PC-3 (cell line): ENCODE measurements at regions not wholly inside any gene's neighbourhood (a gene's known extent, or its start where the extent isn't known, plus 50 kb on each side); places are given as distances from the start of the nearest gene placed in this dataset.

ENCODE experiments used
- ATAC-seq: fragments of 200-7000 bp; cut with Tn5 transposase; 2 replicates; pipeline ENCODE4 v1.9.1; 2020; ENCODE audit warnings: mild to moderate bottlenecking, moderate library complexity
- BruUV-seq: library from RNA; stranded (reverse); fragments of 400-500 nt; replicated peaks from 2 replicates; lab custom pipeline; 2021; lab: Mats Ljungman, UMichigan
- CTCF ChIA-PET: fragments of 300-600 bp; sonication (Branson Sonifier 250); formaldehyde crosslinking; loops from one replicate; lab custom pipeline; 2022; ENCODE audit warnings: antibody characterized with exemption; lab: Charles Lee
- POLR2A ChIA-PET: fragments of 300-600 bp; sonication (Branson Sonifier 250); formaldehyde crosslinking; loops from one replicate; lab custom pipeline; 2022; ENCODE audit warnings: antibody characterized with exemption; ENCODE audit not compliant: unreplicated experiment; lab: Charles Lee
- DNase-seq: peaks from one replicate; pipeline ENCODE4 v3.0.0-alpha.2; 2015
- H2AFZ ChIP-seq: fragments of 300-600 bp; sonication (generic); 2 replicates; pipeline ENCODE4 v1.6.0; 2016; ENCODE audit warnings: antibody characterized with exemption, low read length
- H3F3A ChIP-seq: fragments of 300-600 bp; sonication (generic); one replicate; pipeline ENCODE4 v1.6.0; 2017; ENCODE audit warnings: antibody characterized with exemption, low read length, control low read depth, mild to moderate bottlenecking; ENCODE audit not compliant: unreplicated experiment
- H3K27ac ChIP-seq: fragments of 300-600 bp; sonication (generic); 2 replicates; pipeline ENCODE4 v1.5.1; 2016; ENCODE audit warnings: mild to moderate bottlenecking, low read length
- H3K27me3 ChIP-seq: fragments of 300-600 bp; sonication (generic); 2 replicates; pipeline ENCODE4 v1.6.1; 2016; ENCODE audit warnings: low read length, mixed read lengths
- H3K36me3 ChIP-seq: fragments of 300-600 bp; sonication (generic); 2 replicates; pipeline ENCODE4 v1.6.1; 2016; ENCODE audit warnings: low read depth, mixed run types, low read length, mixed read lengths
- H3K4me1 ChIP-seq: fragments of 300-600 bp; sonication (generic); 2 replicates; pipeline ENCODE4 v1.5.1; 2016; ENCODE audit warnings: low read length; ENCODE audit not compliant: insufficient read depth
- H3K4me2 ChIP-seq: fragments of 300-600 bp; sonication (generic); 2 replicates; pipeline ENCODE4 v1.6.0; 2016; ENCODE audit warnings: low read length
- H3K4me3 ChIP-seq: fragments of 300-600 bp; sonication (generic); 2 replicates; pipeline ENCODE4 v1.5.1; 2016; ENCODE audit warnings: mild to moderate bottlenecking, low read length, mixed read lengths
- H3K79me2 ChIP-seq: fragments of 300-600 bp; sonication (generic); 2 replicates; pipeline ENCODE4 v1.6.1; 2017; ENCODE audit warnings: low read length, mixed read lengths
- H3K9ac ChIP-seq: fragments of 300-600 bp; sonication (generic); 2 replicates; pipeline ENCODE4 v1.6.0; 2016; ENCODE audit warnings: mild to moderate bottlenecking, low read length
- H3K9me2 ChIP-seq: fragments of 300-600 bp; sonication (generic); replicated peaks from 2 replicates; pipeline ENCODE4 v1.6.1; 2016; ENCODE audit warnings: mixed run types, low read length, mixed read lengths
- H3K9me3 ChIP-seq: fragments of 300-600 bp; sonication (generic); 2 replicates; pipeline ENCODE4 v1.6.1; 2016; ENCODE audit warnings: low read length, mixed read lengths
- H4K20me1 ChIP-seq: fragments of 300-600 bp; sonication (generic); 2 replicates; pipeline ENCODE4 v1.6.1; 2016; ENCODE audit warnings: low read length, mixed read lengths
- CTCF ChIP-seq: fragments of 300-600 bp; sonication (generic); conservative IDR thresholded peaks from 2 replicates; pipeline ENCODE4 v1.5.1; 2017; ENCODE audit warnings: antibody characterized with exemption, low read depth, mild to moderate bottlenecking, low read length
- EZH2 ChIP-seq: fragments of 300-600 bp; sonication (generic); IDR thresholded peaks from one replicate; pipeline ENCODE4 v1.6.1; 2017; ENCODE audit warnings: antibody characterized with exemption, mild to moderate bottlenecking, low read length; ENCODE audit not compliant: unreplicated experiment
- EZH2phosphoT487 ChIP-seq: fragments of 300-600 bp; sonication (generic); IDR thresholded peaks from 2 replicates; pipeline ENCODE4 v1.6.1; 2018; ENCODE audit warnings: mild to moderate bottlenecking, antibody characterized with exemption, low read length, borderline replicate concordance
- intact Hi-C: fragments of 100-400 bp; cut with micrococcal nuclease; formaldehyde crosslinking; loops from 2 replicates; pipeline ENCODE4 v1.9.0; 2023

- H4K20me1 ChIP-seq, result no peaks in the 10 kb centered on the region
- H3K4me1 ChIP-seq, result no peaks in the 10 kb centered on the region
- ChIA-PET CTCF (no interaction called here), POLR2A (no interaction called here)
- peaks cover 36% of the 10 kb centered on the region for H3K27me3 ChIP-seq
- intact Hi-C loops, result no loop called here
- H3K9me2 ChIP-seq, result no peaks in the 10 kb centered on the region
- no peak for ATAC-seq
- no peaks in the 10 kb centered on the region for H3K36me3 ChIP-seq
- H3K9ac ChIP-seq, result no peak overlapping the region
- no peaks in the 10 kb centered on the region for H3K79me2 ChIP-seq
- no peak overlapping the region for H3K4me3 ChIP-seq
- DNase-seq, result no peak
- H3K9me3 ChIP-seq, result no peaks in the 10 kb centered on the region
- H3K4me2 ChIP-seq, result no peak overlapping the region
- H3F3A ChIP-seq, result no peaks in the 10 kb centered on the region
- TF ChIP-seq EZH2 (no peak), EZH2phosphoT487 (no peak), CTCF (no peak)
- no peak overlapping the region for H2AFZ ChIP-seq
- no TSS peak for BruUV-seq
- H3K27ac ChIP-seq, result no peak overlapping the region
Observed at GRCh38 chr6:169883316-169883715, 131.9 kb downstream of the ERMARD start.

GRCh38 chr6:169881976-169882375, 130.6 kb downstream of the ERMARD start:
- H3K36me3 ChIP-seq, result no peaks in the 10 kb centered on the region
- no peak overlapping the region for H3K9ac ChIP-seq
- H3K4me3 ChIP-seq, result no peak overlapping the region
- intact Hi-C loops, result no loop called here
- H3K79me2 ChIP-seq, result no peaks in the 10 kb centered on the region
- no peak overlapping the region for H2AFZ ChIP-seq
- ATAC-seq (no peak), DNase-seq (no peak)
- H3K4me1 ChIP-seq, result no peaks in the 10 kb centered on the region
- H3F3A ChIP-seq, result no peaks in the 10 kb centered on the region
- CTCF ChIA-PET, result no interaction called here
- no peaks in the 10 kb centered on the region for H3K9me2 ChIP-seq
- H3K27ac ChIP-seq, result no peak overlapping the region
- TF ChIP-seq CTCF (no peak), EZH2 (no peak), EZH2phosphoT487 (no peak)
- BruUV-seq, result no TSS peak
- no peaks in the 10 kb centered on the region for H3K9me3 ChIP-seq
- no peaks in the 10 kb centered on the region for H4K20me1 ChIP-seq
- no peak overlapping the region for H3K4me2 ChIP-seq
- peaks cover 36% of the 10 kb centered on the region for H3K27me3 ChIP-seq
- POLR2A ChIA-PET, result no interaction called here

GRCh38 chr6:169881398-169881797, 130.0 kb downstream of the ERMARD start:
- H3K79me2 ChIP-seq, result no peaks in the 10 kb centered on the region
- no TSS peak for BruUV-seq
- no peaks in the 10 kb centered on the region for H3K9me3 ChIP-seq
- no peak for ATAC-seq
- intact Hi-C loops, result no loop called here
- no peaks in the 10 kb centered on the region for H3K36me3 ChIP-seq
- no peak overlapping the region for H3K4me2 ChIP-seq
- H3F3A ChIP-seq, result no peaks in the 10 kb centered on the region
- POLR2A ChIA-PET, result no interaction called here
- no peak for DNase-seq
- no peak overlapping the region for H3K27ac ChIP-seq
- H3K9me2 ChIP-seq, result no peaks in the 10 kb centered on the region
- peaks cover 36% of the 10 kb centered on the region for H3K27me3 ChIP-seq
- no peaks in the 10 kb centered on the region for H3K4me1 ChIP-seq
- no peak overlapping the region for H3K4me3 ChIP-seq
- TF ChIP-seq CTCF, result no peak
- H4K20me1 ChIP-seq, result no peaks in the 10 kb centered on the region
- no peak overlapping the region for H2AFZ ChIP-seq
- CTCF ChIA-PET, result no interaction called here
- H3K9ac ChIP-seq, result no peak overlapping the region
